H1 (cell line): ENCODE measurements at regions not wholly inside any gene's neighbourhood (a gene's known extent, or its start where the extent isn't known, plus 50 kb on each side); places are given as distances from the start of the nearest gene placed in this dataset.
A peak's percentile ranks its signal among the peaks of the same experiment; 100 is the strongest.

Source experiments
- CTCF ChIA-PET: fragments of 300-600 bp; sonication (Branson Sonifier 250); formaldehyde crosslinking; loops from one replicate; lab custom pipeline; 2021; ENCODE audit not compliant: partially characterized antibody; lab: Charles Lee
- POLR2A ChIA-PET: fragments of 300-600 bp; sonication (Branson Sonifier 250); formaldehyde crosslinking; loops from one replicate; lab custom pipeline; 2021; ENCODE audit warnings: inconsistent platforms; ENCODE audit not compliant: partially characterized antibody; lab: Charles Lee
- DNase-seq, 2 experiments: peaks; one replicate each; pipeline versions ENCODE4 v3.0.0 to v3.0.0-alpha.2; 2010 to 2022; ENCODE audit warnings: low spot score in 2 of 2, low read depth in 1 of 2, mixed read lengths in 1 of 2
- FAIRE-seq: peaks from 2 replicates; lab custom pipeline; 2011; peaks lifted over from hg19 to GRCh38; lab: Jason Lieb, UNC
- H2AFZ ChIP-seq: 2 replicates; pipeline ENCODE4 v1.8.1; 2012; ENCODE audit warnings: low read length, inconsistent platforms
- H2AK5ac ChIP-seq: 2 replicates; pipeline ENCODE4 v1.6.1; 2013; ENCODE audit warnings: low read depth, low read length
- H2BK120ac ChIP-seq: replicated peaks from 2 replicates; pipeline ENCODE3; 2013; ENCODE audit warnings: low read depth, low read length, inconsistent platforms
- H2BK12ac ChIP-seq: 2 replicates; pipeline ENCODE4 v1.6.1; 2013; ENCODE audit warnings: low read depth, low read length
- H2BK15ac ChIP-seq: 2 replicates; pipeline ENCODE4 v1.6.1; 2013; ENCODE audit warnings: low read length
- H2BK20ac ChIP-seq: 2 replicates; pipeline ENCODE4 v1.6.1; 2013; ENCODE audit warnings: low read length
- H2BK5ac ChIP-seq: 2 replicates; pipeline ENCODE4 v1.6.1; 2013; ENCODE audit warnings: low read depth, low read length
- H3K14ac ChIP-seq: 2 replicates; pipeline ENCODE4 v1.6.1; 2013; ENCODE audit warnings: inconsistent platforms; ENCODE audit not compliant: insufficient read length
- H3K18ac ChIP-seq: 2 replicates; pipeline ENCODE4 v1.6.1; 2013; ENCODE audit warnings: low read length; ENCODE audit errors: extremely low read depth
- H3K23ac ChIP-seq: 2 replicates; pipeline ENCODE4 v1.6.1; 2013; ENCODE audit warnings: inconsistent platforms; ENCODE audit not compliant: insufficient read length
- H3K23me2 ChIP-seq: 2 replicates; pipeline ENCODE4 v1.6.1; 2013; ENCODE audit warnings: low read depth, low read length
- H3K27ac ChIP-seq: 2 replicates; pipeline ENCODE4 v1.6.1; 2011; ENCODE audit warnings: low read depth, low read length, inconsistent platforms
- H3K27me3 ChIP-seq, 4 experiments: replicated peaks in 1 of 4; 1 replicate in 1 of 4; 2 replicates in 3 of 4; pipeline versions ENCODE4 v1.6.1 to v1.8.1; 2011 to 2013; ENCODE audit warnings: low read length in 3 of 4, mild to moderate bottlenecking in 3 of 4, inconsistent platforms in 2 of 4, mixed read lengths in 2 of 4, moderate library complexity in 1 of 4; ENCODE audit not compliant: control insufficient read depth in 3 of 4, insufficient read depth in 3 of 4; ENCODE audit errors: extremely low read depth in 1 of 4
- H3K36me3 ChIP-seq, 4 experiments: 2 replicates each; pipeline versions ENCODE4 v1.6.1 to v1.8.1; 2011 to 2013; ENCODE audit warnings: mild to moderate bottlenecking in 4 of 4, low read length in 3 of 4, moderate library complexity in 2 of 4, control low read depth in 1 of 4, inconsistent platforms in 1 of 4; ENCODE audit not compliant: insufficient read depth in 4 of 4, control insufficient read depth in 2 of 4
- H3K4ac ChIP-seq: replicated peaks from 2 replicates; pipeline ENCODE3; 2013; ENCODE audit warnings: low read length, low read depth, mixed read lengths, inconsistent platforms; ENCODE audit not compliant: insufficient read length
- H3K4me1 ChIP-seq, 4 experiments: replicated peaks in 1 of 4; 1 replicate in 1 of 4; 2 replicates in 3 of 4; pipeline versions ENCODE4 v1.6.1 to v1.8.1; 2011 to 2013; ENCODE audit warnings: low read length in 3 of 4, inconsistent platforms in 2 of 4, mixed read lengths in 1 of 4; ENCODE audit not compliant: insufficient read depth in 4 of 4, control insufficient read depth in 3 of 4
- H3K4me2 ChIP-seq, 2 experiments: 2 replicates each; pipeline versions ENCODE4 v1.6.1 to v1.8.1; 2011 to 2013; ENCODE audit warnings: low read depth in 2 of 2, low read length in 2 of 2, control low read depth in 1 of 2, inconsistent platforms in 1 of 2, mild to moderate bottlenecking in 1 of 2; ENCODE audit not compliant: insufficient read depth in 1 of 2
- H3K4me3 ChIP-seq, 4 experiments: fragments of 200-600, 300-600 bp in 1 of 4; sonication (generic), shearing (Covaris generic), sonication (Bioruptor Twin) in 1 of 4; 2 replicates each; pipeline versions ENCODE4 v1.5.1 to v1.8.1; 2011 to 2016; ENCODE audit warnings: low read length in 4 of 4, low read depth in 3 of 4, control low read depth in 2 of 4, inconsistent platforms in 2 of 4, mild to moderate bottlenecking in 2 of 4, mixed read lengths in 1 of 4, moderate library complexity in 1 of 4; ENCODE audit not compliant: insufficient read depth in 2 of 4; ENCODE audit errors: extremely low read depth in 1 of 4
- H3K56ac ChIP-seq: replicated peaks from 2 replicates; pipeline ENCODE3; 2013; ENCODE audit warnings: low read depth, mild to moderate bottlenecking, mixed read lengths, low read length, inconsistent platforms; ENCODE audit not compliant: insufficient read length
- H3K79me1 ChIP-seq: 2 replicates; pipeline ENCODE4 v1.6.1; 2013; ENCODE audit warnings: low read depth, low read length, control low read depth
- H3K79me2 ChIP-seq, 2 experiments: 2 replicates each; pipeline versions ENCODE4 v1.6.1 to v1.8.1; 2012 to 2013; ENCODE audit warnings: low read length in 2 of 2, mild to moderate bottlenecking in 2 of 2, inconsistent platforms in 1 of 2; ENCODE audit not compliant: insufficient read depth in 2 of 2, control insufficient read depth in 1 of 2
- H3K9ac ChIP-seq, 4 experiments: replicated peaks in 1 of 4; 1 replicate in 1 of 4; 2 replicates in 3 of 4; pipeline versions ENCODE4 v1.6.1 to v1.8.1; 2011 to 2013; ENCODE audit warnings: low read depth in 3 of 4, low read length in 3 of 4, control low read depth in 2 of 4, mild to moderate bottlenecking in 2 of 4, moderate library complexity in 2 of 4, inconsistent platforms in 1 of 4; ENCODE audit errors: extremely low read depth in 1 of 4
- H3K9me3 ChIP-seq, 2 experiments: 2 replicates each; pipeline versions ENCODE4 v1.6.1 to v1.8.1; 2012 to 2013; ENCODE audit warnings: mild to moderate bottlenecking in 2 of 2, moderate library complexity in 2 of 2, control low read depth in 1 of 2, inconsistent platforms in 1 of 2, low read depth in 1 of 2, low read length in 1 of 2, mixed read lengths in 1 of 2; ENCODE audit not compliant: insufficient read depth in 2 of 2
- H4K20me1 ChIP-seq, 2 experiments: replicated peaks in 1 of 2; 2 replicates each; pipeline versions ENCODE3 to v1.8.1; 2011 to 2013; ENCODE audit warnings: inconsistent platforms in 2 of 2, low read length in 2 of 2, mild to moderate bottlenecking in 1 of 2; ENCODE audit not compliant: insufficient read depth in 2 of 2, control insufficient read depth in 1 of 2
- H4K5ac ChIP-seq: 2 replicates; pipeline ENCODE4 v1.6.1; 2013; ENCODE audit warnings: low read length, low read depth, mixed read lengths, inconsistent platforms; ENCODE audit not compliant: insufficient read length
- H4K8ac ChIP-seq: 2 replicates; pipeline ENCODE4 v1.8.0; 2013; ENCODE audit warnings: mild to moderate bottlenecking, moderate library complexity, low read length, inconsistent platforms; ENCODE audit not compliant: insufficient read depth; ENCODE audit errors: extremely low read depth
- H4K91ac ChIP-seq: replicated peaks from 2 replicates; pipeline ENCODE3; 2013; ENCODE audit warnings: low read length, mixed read lengths, inconsistent platforms; ENCODE audit not compliant: insufficient read length
- HDAC2 ChIP-seq, 2 experiments: fragments of 300-600 bp in 1 of 2; sonication (generic) in 1 of 2; IDR thresholded peaks; 2 replicates each; pipeline ENCODE4 v1.6.1; 2011 to 2012; ENCODE audit warnings: low read depth in 2 of 2, low read length in 2 of 2, mild to moderate bottlenecking in 2 of 2, moderate library complexity in 2 of 2, borderline replicate concordance in 1 of 2, inconsistent platforms in 1 of 2
- NRF1 ChIP-seq: IDR thresholded peaks from 2 replicates; pipeline ENCODE4 v1.6.1; 2011; ENCODE audit warnings: mild to moderate bottlenecking, low read depth, low read length, improper control_type of control experiment
- WGBS, 2 experiments: shearing (Covaris generic) in 1 of 2; methylation state at CpG; one replicate each; pipeline versions ENCODE4 v1.1.6 to v1.1.7; 2013 to 2015; ENCODE audit warnings: low lambda C conversion rate in 2 of 2, mixed read lengths in 2 of 2, inconsistent platforms in 1 of 2, low coverage in 1 of 2, missing lambda C conversion rate in 1 of 2; ENCODE audit not compliant: insufficient replicate concordance in 2 of 2, insufficient coverage in 1 of 2, insufficient read length in 1 of 2; ENCODE audit errors: extremely low coverage in 1 of 2, missing lambda C conversion rate in 1 of 2; 5-methylcytosine and 5-hydroxymethylcytosine counted together

- Histone ChIP-seq H3K9me3 (no peaks in the 10 kb centered on the region), H2BK20ac (no peak overlapping the region), H2BK5ac (no peak overlapping the region), H2BK120ac (no peak overlapping the region), H4K5ac (no peak overlapping the region), H3K4me2 (no peak overlapping the region), H3K9ac (no peak overlapping the region), H3K36me3 (no peaks in the 10 kb centered on the region), H3K18ac (no peak overlapping the region), H3K56ac (no peak overlapping the region), H4K8ac (no peak overlapping the region), H3K79me1 (no peaks in the 10 kb centered on the region), H2BK15ac (no peak overlapping the region), H4K20me1 (no peaks in the 10 kb centered on the region), H3K14ac (no peak overlapping the region), H3K4me3 (no peak overlapping the region), H3K4ac (peak overlapping the region; percentile 3), H3K79me2 (no peaks in the 10 kb centered on the region), H3K23ac (no peak overlapping the region), H3K27ac (no peak overlapping the region), H3K23me2 (no peaks in the 10 kb centered on the region), H2AFZ (0 out of 2 replicates have a peak overlapping the region, but pooled peaks have one; percentile 14), H2AK5ac (no peak overlapping the region), H4K91ac (no peak overlapping the region), H3K27me3 (no peaks in the 10 kb centered on the region), H2BK12ac (no peak overlapping the region), H3K4me1 (0 out of 7 replicates have a peak, but pooled peaks cover 0 to 2% (median 0%) of the 10 kb centered on the region in 4 experiments)
- FAIRE-seq = no peak
- POLR2A ChIA-PET = no interaction called here
- 84% methylated on average over 4 of the region's 4 CpGs; no CpG with 5 or more reads in 1 of the 2 experiments for WGBS, 2 experiments
- CTCF ChIA-PET = interaction anchor here (2.1 kb wide), 1 partner anchor 10 kb away, joined by 8 read pairs; no protein-coding TSS in a partner anchor
- no peak for DNase-seq
- TF ChIP-seq NRF1 (no peak), HDAC2 (IDR thresholded peaks at IDR 0.05; ENCODE audit: borderline replicate concordance in 1 of 2, low read depth in 2 of 2, low read length in 2 of 2) (no peak)
These were observed 78.5 kb upstream of the ST8SIA2 start for GRCh38 chr15:92315144-92315543.
